K562 (cell line): ENCODE measurements at regions not wholly inside any gene's neighbourhood (a gene's known extent, or its start where the extent isn't known, plus 50 kb on each side); places are given as distances from the start of the nearest gene placed in this dataset.

Experiments used
- ATAC-seq: fragments of 200-7000 bp; cut with Tn5 transposase; 3 replicates; pipeline ENCODE4 v1.9.1; 2020; ENCODE audit warnings: moderate library complexity
- BruUV-seq: library from RNA; stranded (reverse); fragments of 400-500 nt; replicated peaks from 2 replicates; lab custom pipeline; 2021; lab: Mats Ljungman, UMichigan
- CTCF ChIA-PET: fragments of 300-600 bp; formaldehyde crosslinking; extraction: SDS; loops from one replicate; lab custom pipeline; 2021; ENCODE audit warnings: low intra/inter-chr PET ratio; lab: Yijun Ruan, JAX
- POLR2A ChIA-PET: fragments of 300-600, 350-650 bp; sonication (Branson Sonifier 250); formaldehyde crosslinking; extraction: SDS; loops from one replicate; lab custom pipeline; 2021; ENCODE audit warnings: antibody characterized with exemption, inconsistent platforms; lab: Yijun Ruan, JAX
- DNase-seq, 4 experiments: peaks; one replicate each; pipeline versions ENCODE4 v3.0.0 to v3.0.0-alpha.2; 2011 to 2018; ENCODE audit warnings: low spot score in 3 of 4, mixed read lengths in 3 of 4; ENCODE audit errors: extremely low read depth in 1 of 4
- FAIRE-seq: peaks from 2 replicates; lab custom pipeline; 2011; peaks lifted over from hg19 to GRCh38; lab: Jason Lieb, UNC
- H2AFZ ChIP-seq: 2 replicates; pipeline ENCODE4 v1.6.0; 2011; ENCODE audit warnings: low read depth, low read length, control low read depth, inconsistent platforms
- H3K27ac ChIP-seq: fragments of 200-600 bp; 3 replicates; pipeline ENCODE4 v1.8.0; 2011; ENCODE audit warnings: low read depth, mild to moderate bottlenecking, control low read depth, inconsistent platforms, low read length, moderate library complexity, mixed read lengths; ENCODE audit errors: extremely low read depth
- H3K27me3 ChIP-seq, 2 experiments: fragments of 300-600 bp in 1 of 2; 2 replicates in 1 of 2; 3 replicates in 1 of 2; pipeline versions ENCODE4 v1.6.0 to v1.8.0; 2011; ENCODE audit warnings: inconsistent platforms in 2 of 2, low read length in 2 of 2, mild to moderate bottlenecking in 1 of 2, mixed read lengths in 1 of 2, moderate library complexity in 1 of 2; ENCODE audit not compliant: control insufficient read depth in 2 of 2, insufficient read depth in 2 of 2
- H3K36me3 ChIP-seq: fragments of 300-600 bp; 3 replicates; pipeline ENCODE4 v1.8.0; 2011; ENCODE audit warnings: mild to moderate bottlenecking, low read length, inconsistent platforms; ENCODE audit not compliant: control insufficient read depth, insufficient read depth
- H3K4me1 ChIP-seq, 2 experiments: fragments of 200-600 bp in 1 of 2; replicated peaks in 1 of 2; 2 replicates in 1 of 2; 3 replicates in 1 of 2; pipeline versions ENCODE4 v1.5.1 to v1.8.0; 2011; ENCODE audit warnings: inconsistent platforms in 2 of 2, low read length in 2 of 2, mild to moderate bottlenecking in 1 of 2, mixed read lengths in 1 of 2, moderate library complexity in 1 of 2; ENCODE audit not compliant: control insufficient read depth in 2 of 2, insufficient read depth in 2 of 2
- H3K4me2 ChIP-seq: 2 replicates; pipeline ENCODE4 v1.6.1; 2011; ENCODE audit warnings: low read length, control low read depth, inconsistent platforms, mixed read lengths; ENCODE audit not compliant: insufficient read depth
- H3K4me3 ChIP-seq: fragments of 200-600 bp; sonication (generic), shearing (Covaris generic); 2 replicates; pipeline ENCODE4 v1.5.1; 2016; ENCODE audit warnings: control low read depth, inconsistent platforms
- H3K79me2 ChIP-seq: fragments of 200-600 bp; 3 replicates; pipeline ENCODE4 v1.8.0; 2011; ENCODE audit warnings: low read length, inconsistent platforms; ENCODE audit not compliant: control insufficient read depth, insufficient read depth
- H3K9ac ChIP-seq, 2 experiments: 2 replicates each; pipeline versions ENCODE4 v1.6.0 to v1.6.1; 2011; ENCODE audit warnings: low read depth in 2 of 2, low read length in 2 of 2, control low read depth in 1 of 2, inconsistent platforms in 1 of 2, mild to moderate bottlenecking in 1 of 2, mixed read lengths in 1 of 2; ENCODE audit not compliant: insufficient read depth in 1 of 2
- H3K9me1 ChIP-seq: one replicate; pipeline ENCODE4 v1.6.0; 2011; ENCODE audit warnings: inconsistent platforms, mild to moderate bottlenecking, low read length, moderate library complexity; ENCODE audit not compliant: control insufficient read depth, insufficient read depth
- H3K9me3 ChIP-seq: replicated peaks from 2 replicates; pipeline ENCODE4 v1.5.1; 2011; ENCODE audit warnings: low read depth, low read length, inconsistent platforms; ENCODE audit not compliant: control insufficient read depth, insufficient read depth
- H4K20me1 ChIP-seq: replicated peaks from 2 replicates; pipeline ENCODE4 v1.6.1; 2011; ENCODE audit warnings: low read length, inconsistent platforms, mixed read lengths; ENCODE audit not compliant: control insufficient read depth, insufficient read depth
- NFIC ChIP-seq: fragments of 450-650 bp; IDR thresholded peaks from 2 replicates; pipeline ENCODE4 v1.6.1; 2017; ENCODE audit warnings: mild to moderate bottlenecking, inconsistent platforms
- SRF ChIP-seq, 2 experiments: fragments of 250-450, 450-650 bp in 1 of 2; sonication (Bioruptor Pico) in 1 of 2; sonication (generic) in 1 of 2; formaldehyde crosslinking; IDR thresholded peaks; 2 replicates each; pipeline versions ENCODE4 v1.5.0 to v1.5.1; 2020 to 2022; ENCODE audit warnings: mild to moderate bottlenecking in 1 of 2, missing genetic modification reagents in 1 of 2
- XRCC5 ChIP-seq: fragments of 200-400 bp; formaldehyde crosslinking; IDR thresholded peaks from 2 replicates; pipeline ENCODE4 v1.6.1; 2017; ENCODE audit warnings: low read depth, mild to moderate bottlenecking, low read length
- ZNF75A ChIP-seq: fragments of 450-650 bp; formaldehyde crosslinking; IDR thresholded peaks from 2 replicates; pipeline ENCODE4 v1.4.0; 2020; ENCODE audit warnings: mild to moderate bottlenecking
- WGBS: fragments of 100-300 bp; shearing (Covaris generic); methylation state at CpG from one replicate; pipeline ENCODE4 v1.1.6; 2016; ENCODE audit warnings: low coverage, mixed read lengths; ENCODE audit not compliant: insufficient coverage; ENCODE audit errors: missing lambda C conversion rate; 5-methylcytosine and 5-hydroxymethylcytosine counted together
- in situ Hi-C: fragments of 300-500 bp; cut with MboI; formaldehyde crosslinking; loops from 4 replicates; pipeline ENCODE4 v1.15.0; 2018; ENCODE audit warnings: inconsistent platforms, mixed read lengths
- intact Hi-C: fragments of 100-400 bp; cut with micrococcal nuclease; formaldehyde crosslinking; loops from 2 replicates; pipeline ENCODE4 v1.14.2; 2022
- TF ChIP-seq, protein P1 (sequence below): fragments of 250-450 bp; sonication (Bioruptor Pico); IDR thresholded peaks from 2 replicates; pipeline ENCODE4 v1.5.0; 2022; ENCODE audit warnings: mild to moderate bottlenecking

DNA sequence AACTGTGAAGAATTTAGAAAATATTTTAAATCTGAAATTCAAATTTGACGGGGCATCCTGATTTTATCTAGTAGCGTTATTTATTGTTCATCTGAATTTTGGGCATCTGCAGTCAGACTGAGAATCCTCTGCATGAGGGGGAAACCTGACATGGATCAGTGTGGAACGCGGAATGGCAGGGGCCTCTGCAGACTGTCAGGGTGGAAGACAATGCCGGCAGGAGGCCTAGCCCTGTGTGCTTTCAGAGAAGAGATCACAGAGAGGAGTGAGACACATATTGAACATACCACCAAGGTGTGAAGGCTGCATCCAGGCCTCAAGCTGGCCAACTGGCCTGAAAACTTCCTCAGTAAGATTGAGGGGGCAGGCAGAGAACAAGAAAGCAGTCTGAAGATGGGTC is 921.1 kb upstream of the GHITM start:
- intact Hi-C loops = no loop called here
- POLR2A ChIA-PET = no interaction called here
- H3K27me3 ChIP-seq = no peaks in the 10 kb centered on the region
- FAIRE-seq (no peak), ATAC-seq (no peak), DNase-seq (no peak)
- H3K4me1 ChIP-seq = no peaks in the 10 kb centered on the region
- no peak overlapping the region for H3K9ac ChIP-seq
- WGBS = 0% methylated on average over 5 of the region's 5 CpGs
- H3K79me2 ChIP-seq = no peaks in the 10 kb centered on the region
- no peaks in the 10 kb centered on the region for H3K36me3 ChIP-seq
- in situ Hi-C loops = no loop called here
- no peak overlapping the region for H3K4me3 ChIP-seq
- H3K27ac ChIP-seq = no peak overlapping the region
- CTCF ChIA-PET = no interaction called here
- no TSS peak for BruUV-seq
- H3K9me3 ChIP-seq = no peaks in the 10 kb centered on the region
- no peaks in the 10 kb centered on the region for H3K9me1 ChIP-seq
- no peak overlapping the region for H3K4me2 ChIP-seq
- no peak overlapping the region for H2AFZ ChIP-seq
- no peaks in the 10 kb centered on the region for H4K20me1 ChIP-seq
- TF ChIP-seq SRF (CRISPR knock-in tag; IDR thresholded peaks at IDR 0.05) = no peak
- TF ChIP-seq XRCC5 = no peak
- TF ChIP-seq ZNF75A (CRISPR knock-in tag) = no peak
- TF ChIP-seq, protein P1, sequence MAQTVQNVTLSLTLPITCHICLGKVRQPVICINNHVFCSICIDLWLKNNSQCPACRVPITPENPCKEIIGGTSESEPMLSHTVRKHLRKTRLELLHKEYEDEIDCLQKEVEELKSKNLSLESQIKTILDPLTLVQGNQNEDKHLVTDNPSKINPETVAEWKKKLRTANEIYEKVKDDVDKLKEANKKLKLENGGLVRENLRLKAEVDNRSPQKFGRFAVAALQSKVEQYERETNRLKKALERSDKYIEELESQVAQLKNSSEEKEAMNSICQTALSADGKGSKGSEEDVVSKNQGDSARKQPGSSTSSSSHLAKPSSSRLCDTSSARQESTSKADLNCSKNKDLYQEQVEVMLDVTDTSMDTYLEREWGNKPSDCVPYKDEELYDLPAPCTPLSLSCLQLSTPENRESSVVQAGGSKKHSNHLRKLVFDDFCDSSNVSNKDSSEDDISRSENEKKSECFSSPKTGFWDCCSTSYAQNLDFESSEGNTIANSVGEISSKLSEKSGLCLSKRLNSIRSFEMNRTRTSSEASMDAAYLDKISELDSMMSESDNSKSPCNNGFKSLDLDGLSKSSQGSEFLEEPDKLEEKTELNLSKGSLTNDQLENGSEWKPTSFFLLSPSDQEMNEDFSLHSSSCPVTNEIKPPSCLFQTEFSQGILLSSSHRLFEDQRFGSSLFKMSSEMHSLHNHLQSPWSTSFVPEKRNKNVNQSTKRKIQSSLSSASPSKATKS (CRISPR knock-in tag) = no peak
- no peak for TF ChIP-seq NFIC
